ENCODE measurements at regions not wholly inside any gene's neighbourhood (a gene's known extent, or its start where the extent isn't known, plus 50 kb on each side); places are given as distances from the start of the nearest gene placed in this dataset.
A peak's percentile ranks its signal among the peaks of the same experiment; 100 is the strongest.
"Not testable (repeated sequence)": the region's sequence is repeated elsewhere in the genome, so short reads cannot be mapped to it uniquely, and the experiment has no call there.

GRCh38 chr15:92768131-92768530 is 112.6 kb upstream of the FAM174B start:
- DNase-seq: not testable (repeated sequence)

- no peak for DNase-seq
Observed at GRCh38 chr15:92770641-92771040, 115.1 kb upstream of the FAM174B start.

- DNase-seq: no peak
Observed at GRCh38 chr15:92772061-92772460, 116.5 kb upstream of the FAM174B start.

GRCh38 chr15:92772626-92773244 is 117.2 kb upstream of the FAM174B start:
- no peak for DNase-seq

- DNase-seq: no peak
Observed at GRCh38 chr15:92773340-92773739, 117.8 kb upstream of the FAM174B start.

GRCh38 chr15:92779874-92780273 is 120.2 kb upstream of the CHD2 start:
- DNase-seq: no peak

- no peak for DNase-seq
Observed at GRCh38 chr15:92780843-92781242, 119.3 kb upstream of the CHD2 start.

- no peak for DNase-seq
Observed at GRCh38 chr15:92781925-92782453, 118.1 kb upstream of the CHD2 start.

GRCh38 chr15:92787116-92787515 is 113.0 kb upstream of the CHD2 start:
- DNase-seq: no peak

- no peak for DNase-seq
Observed at GRCh38 chr15:92788196-92788595, 111.9 kb upstream of the CHD2 start.

GRCh38 chr15:92788793-92789192 is 111.3 kb upstream of the CHD2 start:
- DNase-seq: not testable (repeated sequence)

GRCh38 chr15:92796161-92796611 is 103.9 kb upstream of the CHD2 start:
- DNase-seq: no peak

GRCh38 chr15:92797168-92798052 is 102.7 kb upstream of the CHD2 start:
- no peak for DNase-seq

GRCh38 chr15:92800013-92800412 is 100.1 kb upstream of the CHD2 start:
- DNase-seq: no peak

GRCh38 chr15:92800416-92801055 is 99.6 kb upstream of the CHD2 start:
- not testable (repeated sequence) for DNase-seq

GRCh38 chr15:92801056-92801773 is 98.9 kb upstream of the CHD2 start:
- not testable (repeated sequence) for DNase-seq

GRCh38 chr15:92801774-92802464 is 98.2 kb upstream of the CHD2 start:
- DNase-seq: no peak

GRCh38 chr15:92803536-92803851 is 96.6 kb upstream of the CHD2 start:
- DNase-seq: no peak

GRCh38 chr15:92803852-92804609 is 96.1 kb upstream of the CHD2 start:
- DNase-seq: peak; percentile 87

GRCh38 chr15:92804610-92804936 is 95.6 kb upstream of the CHD2 start:
- not testable (repeated sequence) for DNase-seq

GRCh38 chr15:92805080-92805690 is 94.9 kb upstream of the CHD2 start:
- no peak for DNase-seq

Data from activated naive CD4-positive, alpha-beta T cell treated with Interleukin-2 at 50 U/mL for 16 hours (primary cell).